ENCODE measurements at regions not wholly inside any gene's neighbourhood (a gene's known extent, or its start where the extent isn't known, plus 50 kb on each side); places are given as distances from the start of the nearest gene placed in this dataset.
"Not testable (repeated sequence)": the region's sequence is repeated elsewhere in the genome, so short reads cannot be mapped to it uniquely, and the experiment has no call there.

GRCh38 chr6:150741633-150742200, 123.8 kb upstream of the MTHFD1L start:
- DNase-seq = peak; percentile 29 to 35

GRCh38 chr6:150744522-150745260, 120.8 kb upstream of the MTHFD1L start:
- no peak for DNase-seq

- no peak for DNase-seq
Measured at GRCh38 chr6:150745896-150746295, 119.6 kb upstream of the MTHFD1L start.

- no peak for DNase-seq
Measured at GRCh38 chr6:150747155-150747554, 118.3 kb upstream of the MTHFD1L start.

- DNase-seq = no peak
Measured at GRCh38 chr6:150749091-150749670, 116.3 kb upstream of the MTHFD1L start.

- DNase-seq = no peak
Measured at GRCh38 chr6:150751296-150751695, 114.2 kb upstream of the MTHFD1L start.

GRCh38 chr6:150752409-150752808, 113.1 kb upstream of the MTHFD1L start:
- no peak for DNase-seq

GRCh38 chr6:150753371-150754064, 112.0 kb upstream of the MTHFD1L start:
- DNase-seq = no peak

GRCh38 chr6:150755042-150755441, 110.5 kb upstream of the MTHFD1L start:
- no peak for DNase-seq

- no peak for DNase-seq
Measured at GRCh38 chr6:150755524-150755923, 110.0 kb upstream of the MTHFD1L start.

GRCh38 chr6:150756173-150756572, 109.3 kb upstream of the MTHFD1L start:
- DNase-seq = no peak

GRCh38 chr6:150757807-150758206, 107.7 kb upstream of the MTHFD1L start:
- not testable (repeated sequence) for DNase-seq

- DNase-seq = no peak
Measured at GRCh38 chr6:150759483-150759882, 106.0 kb upstream of the MTHFD1L start.

- no peak for DNase-seq
Measured at GRCh38 chr6:150761771-150762170, 103.7 kb upstream of the MTHFD1L start.

GRCh38 chr6:150764334-150765066, 101.0 kb upstream of the MTHFD1L start:
- no peak for DNase-seq

GRCh38 chr6:150765067-150765764, 100.3 kb upstream of the MTHFD1L start:
- no peak for DNase-seq

- DNase-seq = no peak
Measured at GRCh38 chr6:150766201-150766997, 99.1 kb upstream of the MTHFD1L start.

- DNase-seq = no peak
Measured at GRCh38 chr6:150767161-150767560, 98.3 kb upstream of the MTHFD1L start.

- no peak for DNase-seq
Measured at GRCh38 chr6:150767571-150768018, 97.9 kb upstream of the MTHFD1L start.

- DNase-seq = no peak
Measured at GRCh38 chr6:150770637-150771036, 94.9 kb upstream of the MTHFD1L start.

- DNase-seq = no peak
Measured at GRCh38 chr6:150773969-150774368, 91.5 kb upstream of the MTHFD1L start.
